Rectal smooth muscle tissue (tissue), 1 donor: ENCODE measurements at regions not wholly inside any gene's neighbourhood (a gene's known extent, or its start where the extent isn't known, plus 50 kb on each side); places are given as distances from the start of the nearest gene placed in this dataset.
"Not testable (repeated sequence)": the region's sequence is repeated elsewhere in the genome, so short reads cannot be mapped to it uniquely, and the experiment has no call there.

Experiments used
- H3K27ac ChIP-seq: one replicate; pipeline ENCODE4 v1.7.0; 2013; ENCODE audit warnings: low read depth, low read length, inconsistent platforms
- H3K27me3 ChIP-seq: one replicate; pipeline ENCODE4 v1.7.0; 2013; ENCODE audit warnings: low read length; ENCODE audit not compliant: control insufficient read depth, insufficient read depth
- H3K36me3 ChIP-seq: one replicate; pipeline ENCODE4 v1.7.0; 2013; ENCODE audit warnings: low read length; ENCODE audit not compliant: control insufficient read depth, insufficient read depth
- H3K4me1 ChIP-seq: one replicate; pipeline ENCODE4 v1.7.0; 2013; ENCODE audit warnings: low read length; ENCODE audit not compliant: control insufficient read depth, insufficient read depth
- H3K4me3 ChIP-seq: one replicate; pipeline ENCODE4 v1.7.0; 2013; ENCODE audit warnings: low read length
- H3K9ac ChIP-seq: one replicate; pipeline ENCODE4 v1.7.0; 2013; ENCODE audit warnings: low read length

- Histone ChIP-seq H3K4me1 (no peaks in the 10 kb centered on the region), H3K36me3 (no peaks in the 10 kb centered on the region), H3K4me3 (no peak overlapping the region), H3K9ac (no peak overlapping the region), H3K27ac (no peak overlapping the region), H3K27me3 (no peaks in the 10 kb centered on the region)
Measured at GRCh38 chr21:35394634-35395369, 345.7 kb upstream of the RUNX1 start.

- Histone ChIP-seq H3K4me3 (no peak overlapping the region), H3K27me3 (no peaks in the 10 kb centered on the region), H3K4me1 (no peaks in the 10 kb centered on the region), H3K27ac (no peak overlapping the region), H3K36me3 (no peaks in the 10 kb centered on the region), H3K9ac (no peak overlapping the region)
Measured at GRCh38 chr21:35394049-35394448, 344.9 kb upstream of the RUNX1 start.

- Histone ChIP-seq H3K9ac (no peak overlapping the region), H3K4me3 (no peak overlapping the region), H3K27ac (no peak overlapping the region), H3K4me1 (no peaks in the 10 kb centered on the region), H3K36me3 (no peaks in the 10 kb centered on the region), H3K27me3 (no peaks in the 10 kb centered on the region)
Measured at GRCh38 chr21:35390013-35390776, 341.1 kb upstream of the RUNX1 start.

- H3K27ac ChIP-seq: no peak overlapping the region
- H3K4me1 ChIP-seq: no peaks in the 10 kb centered on the region
- H3K36me3 ChIP-seq: no peaks in the 10 kb centered on the region
- H3K4me3 ChIP-seq: no peak overlapping the region
- H3K27me3 ChIP-seq: no peaks in the 10 kb centered on the region
- H3K9ac ChIP-seq: no peak overlapping the region
Measured at GRCh38 chr21:35386491-35387079, 337.5 kb upstream of the RUNX1 start.

- Histone ChIP-seq H3K27ac (no peak overlapping the region), H3K4me3 (no peak overlapping the region), H3K36me3 (no peaks in the 10 kb centered on the region), H3K27me3 (no peaks in the 10 kb centered on the region), H3K9ac (no peak overlapping the region), H3K4me1 (no peaks in the 10 kb centered on the region)
Measured at GRCh38 chr21:35384375-35384774, 335.3 kb upstream of the RUNX1 start.

GRCh38 chr21:35382696-35383095, 333.6 kb upstream of the RUNX1 start:
- Histone ChIP-seq H3K36me3 (no peaks in the 10 kb centered on the region), H3K27ac (no peak overlapping the region), H3K4me3 (no peak overlapping the region), H3K4me1 (no peaks in the 10 kb centered on the region), H3K27me3 (no peaks in the 10 kb centered on the region), H3K9ac (no peak overlapping the region)

GRCh38 chr21:35381743-35382310, 332.7 kb upstream of the RUNX1 start:
- Histone ChIP-seq H3K36me3 (no peaks in the 10 kb centered on the region), H3K4me3 (no peak overlapping the region), H3K9ac (no peak overlapping the region), H3K27me3 (no peaks in the 10 kb centered on the region), H3K4me1 (no peaks in the 10 kb centered on the region), H3K27ac (no peak overlapping the region)

GRCh38 chr21:35380304-35380703, 331.2 kb upstream of the RUNX1 start:
- not testable (repeated sequence) for H3K36me3 ChIP-seq, H3K27me3 ChIP-seq, H3K4me1 ChIP-seq, H3K27ac ChIP-seq, H3K9ac ChIP-seq, H3K4me3 ChIP-seq

GRCh38 chr21:35378881-35379280, 329.8 kb upstream of the RUNX1 start:
- Histone ChIP-seq H3K9ac (no peak overlapping the region), H3K27ac (no peak overlapping the region), H3K4me3 (no peak overlapping the region), H3K4me1 (no peaks in the 10 kb centered on the region), H3K27me3 (no peaks in the 10 kb centered on the region), H3K36me3 (no peaks in the 10 kb centered on the region)

- Histone ChIP-seq H3K27me3 (no peaks in the 10 kb centered on the region), H3K4me3 (no peak overlapping the region), H3K4me1 (no peaks in the 10 kb centered on the region), H3K36me3 (no peaks in the 10 kb centered on the region), H3K27ac (no peak overlapping the region), H3K9ac (no peak overlapping the region)
Measured at GRCh38 chr21:35377505-35378090, 328.5 kb upstream of the RUNX1 start.

- H3K4me1 ChIP-seq: no peaks in the 10 kb centered on the region
- no peak overlapping the region for H3K27ac ChIP-seq
- H3K9ac ChIP-seq: no peak overlapping the region
- H3K27me3 ChIP-seq: no peaks in the 10 kb centered on the region
- no peaks in the 10 kb centered on the region for H3K36me3 ChIP-seq
- H3K4me3 ChIP-seq: no peak overlapping the region
Measured at GRCh38 chr21:35376406-35377135, 327.5 kb upstream of the RUNX1 start.

GRCh38 chr21:35375115-35375514, 326.0 kb upstream of the RUNX1 start:
- Histone ChIP-seq H3K27ac (peak overlapping the region; percentile 23), H3K4me1 (no peaks in the 10 kb centered on the region), H3K27me3 (no peaks in the 10 kb centered on the region), H3K36me3 (no peaks in the 10 kb centered on the region), H3K4me3 (no peak overlapping the region), H3K9ac (no peak overlapping the region)
